ENCODE measurements at regions not wholly inside any gene's neighbourhood (a gene's known extent, or its start where the extent isn't known, plus 50 kb on each side); places are given as distances from the start of the nearest gene placed in this dataset.

DNA sequence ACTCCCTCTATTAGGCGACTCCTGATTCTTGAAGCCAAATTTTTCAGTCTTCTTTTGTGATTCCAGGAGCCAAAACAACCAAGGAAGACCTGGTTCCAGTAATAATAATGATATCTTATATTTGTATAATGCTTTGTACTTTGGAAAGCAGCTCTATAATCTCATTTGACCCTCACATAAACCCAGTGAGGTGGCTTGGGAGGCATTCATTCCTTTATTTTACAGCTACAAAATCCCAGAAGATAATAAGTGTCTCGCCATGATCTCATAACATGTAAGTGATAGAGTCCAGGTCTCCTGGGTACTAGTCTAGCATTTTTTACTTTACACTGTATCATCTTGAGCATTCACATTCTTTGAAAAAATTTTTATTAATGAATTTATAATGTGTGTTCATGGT, 143.1 kb downstream of the ACTBL2 start:
- no peaks in the 10 kb centered on the region for H4K20me1 ChIP-seq (ENCODE audit: insufficient read depth, low read length)
- H2AFZ ChIP-seq (ENCODE audit: low read length) = no peak overlapping the region
- H3K4me3 ChIP-seq (ENCODE audit: low read length) = no peak overlapping the region
- H3K27ac ChIP-seq (ENCODE audit: low read length) = no peak overlapping the region
- no peaks in the 10 kb centered on the region for H3K9me2 ChIP-seq (replicated peaks; ENCODE audit: insufficient read depth, low read length)
- no peaks in the 10 kb centered on the region for H3K27me3 ChIP-seq (replicated peaks; ENCODE audit: insufficient read depth, low read length)
- H3K36me3 ChIP-seq (replicated peaks; ENCODE audit: insufficient read depth, low read length) = no peaks in the 10 kb centered on the region
- DNase-seq = no peak
- H3K9me3 ChIP-seq (replicated peaks; ENCODE audit: insufficient read depth, low read length) = no peaks in the 10 kb centered on the region
- H3K4me2 ChIP-seq (ENCODE audit: low read depth, low read length) = no peak overlapping the region
- H3F3A ChIP-seq (ENCODE audit: insufficient read depth, low read length) = no peaks in the 10 kb centered on the region
- H3K9ac ChIP-seq (ENCODE audit: low read length) = no peak overlapping the region
- no peaks in the 10 kb centered on the region for H3K4me1 ChIP-seq (ENCODE audit: low read length)
- H3K79me2 ChIP-seq (ENCODE audit: low read length) = no peaks in the 10 kb centered on the region
- no peak for TF ChIP-seq CTCF (IDR thresholded peaks at IDR 0.05; ENCODE audit: low read length)
- TF ChIP-seq EZH2phosphoT487 (IDR thresholded peaks at IDR 0.05; ENCODE audit: low read length) = no peak
- no peak for TF ChIP-seq EZH2 (optimal IDR thresholded peaks at IDR 0.05; ENCODE audit: low read depth, low read length)

DNA sequence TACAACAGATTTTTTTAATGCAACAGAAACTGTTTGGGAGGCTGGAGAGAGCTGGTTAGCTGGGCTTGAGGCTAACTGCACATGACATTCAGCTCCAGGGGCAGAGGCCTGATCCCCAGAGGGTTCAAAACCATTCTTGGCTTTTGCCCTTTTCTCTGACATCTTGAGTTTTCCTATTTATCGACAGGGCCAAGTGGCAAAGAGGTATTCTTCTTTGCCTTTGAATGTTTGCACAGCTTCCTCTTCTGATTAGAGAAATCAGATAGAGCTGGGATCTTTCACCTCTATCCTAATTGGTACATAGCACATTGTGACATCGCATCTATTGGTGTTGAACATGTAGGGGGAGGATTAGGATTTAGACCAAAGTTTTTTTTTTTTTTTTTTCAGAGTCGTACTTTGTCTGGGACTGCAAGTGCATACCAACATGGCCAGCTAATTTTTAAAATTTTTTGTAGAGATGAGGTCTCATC, 143.7 kb downstream of the ACTBL2 start:
- no peaks in the 10 kb centered on the region for H3K9me2 ChIP-seq (replicated peaks; ENCODE audit: insufficient read depth, low read length)
- no peak overlapping the region for H3K9ac ChIP-seq (ENCODE audit: low read length)
- H3K4me2 ChIP-seq (ENCODE audit: low read depth, low read length) = no peak overlapping the region
- no peak overlapping the region for H2AFZ ChIP-seq (ENCODE audit: low read length)
- no peaks in the 10 kb centered on the region for H3K36me3 ChIP-seq (replicated peaks; ENCODE audit: insufficient read depth, low read length)
- H3K4me1 ChIP-seq (ENCODE audit: low read length) = no peaks in the 10 kb centered on the region
- TF ChIP-seq CTCF (IDR thresholded peaks at IDR 0.05; ENCODE audit: low read length) (no peak), EZH2phosphoT487 (IDR thresholded peaks at IDR 0.05; ENCODE audit: low read length) (no peak), EZH2 (optimal IDR thresholded peaks at IDR 0.05; ENCODE audit: low read depth, low read length) (no peak)
- H3K9me3 ChIP-seq (replicated peaks; ENCODE audit: insufficient read depth, low read length) = no peaks in the 10 kb centered on the region
- no peaks in the 10 kb centered on the region for H4K20me1 ChIP-seq (ENCODE audit: insufficient read depth, low read length)
- H3K4me3 ChIP-seq (ENCODE audit: low read length) = no peak overlapping the region
- no peak for DNase-seq
- H3K27ac ChIP-seq (ENCODE audit: low read length) = no peak overlapping the region
- no peaks in the 10 kb centered on the region for H3K79me2 ChIP-seq (ENCODE audit: low read length)
- no peaks in the 10 kb centered on the region for H3K27me3 ChIP-seq (replicated peaks; ENCODE audit: insufficient read depth, low read length)
- H3F3A ChIP-seq (ENCODE audit: insufficient read depth, low read length) = no peaks in the 10 kb centered on the region

- Histone ChIP-seq H3K4me2 (ENCODE audit: low read depth, low read length) (no peak overlapping the region), H3K36me3 (replicated peaks; ENCODE audit: insufficient read depth, low read length) (no peaks in the 10 kb centered on the region), H3F3A (ENCODE audit: insufficient read depth, low read length) (no peaks in the 10 kb centered on the region), H3K4me1 (ENCODE audit: low read length) (no peaks in the 10 kb centered on the region), H3K9me2 (replicated peaks; ENCODE audit: insufficient read depth, low read length) (no peaks in the 10 kb centered on the region), H3K27me3 (replicated peaks; ENCODE audit: insufficient read depth, low read length) (no peaks in the 10 kb centered on the region), H4K20me1 (ENCODE audit: insufficient read depth, low read length) (no peaks in the 10 kb centered on the region), H3K27ac (ENCODE audit: low read length) (no peak overlapping the region), H3K9ac (ENCODE audit: low read length) (no peak overlapping the region), H3K4me3 (ENCODE audit: low read length) (no peak overlapping the region), H3K79me2 (ENCODE audit: low read length) (no peaks in the 10 kb centered on the region), H3K9me3 (replicated peaks; ENCODE audit: insufficient read depth, low read length) (no peaks in the 10 kb centered on the region), H2AFZ (ENCODE audit: low read length) (no peak overlapping the region)
- TF ChIP-seq EZH2 (optimal IDR thresholded peaks at IDR 0.05; ENCODE audit: low read depth, low read length) (no peak), CTCF (IDR thresholded peaks at IDR 0.05; ENCODE audit: low read length) (peak; percentile 69), EZH2phosphoT487 (IDR thresholded peaks at IDR 0.05; ENCODE audit: low read length) (no peak)
- peak; percentile 55 for DNase-seq
Observed at GRCh38 chr5:57338068-57338867, 144.3 kb downstream of the ACTBL2 start.

Data from MM.1S (cell line).